22Rv1 (cell line): ENCODE measurements at regions not wholly inside any gene's neighbourhood (a gene's known extent, or its start where the extent isn't known, plus 50 kb on each side); places are given as distances from the start of the nearest gene placed in this dataset.
"Not testable (repeated sequence)": the region's sequence is repeated elsewhere in the genome, so short reads cannot be mapped to it uniquely, and the experiment has no call there.

Experiments used
- H3K27ac ChIP-seq: fragments of 450-650 bp; 2 replicates; pipeline ENCODE4 v1.5.1; 2017
- CTCF ChIP-seq: fragments of 450-650 bp; IDR thresholded peaks from 2 replicates; pipeline ENCODE4 v1.5.1; 2017; ENCODE audit warnings: mild to moderate bottlenecking
- ZFX ChIP-seq: fragments of 450-650 bp; IDR thresholded peaks from 2 replicates; pipeline ENCODE4 v1.6.1; 2017; ENCODE audit warnings: antibody characterized with exemption, borderline replicate concordance

GRCh38 chr18:42333558-42333957, 378.5 kb downstream of the PIK3C3 start:
- TF ChIP-seq CTCF = no peak
- no peak for TF ChIP-seq ZFX
- H3K27ac ChIP-seq = no peak overlapping the region

- TF ChIP-seq CTCF (no peak), ZFX (no peak)
- H3K27ac ChIP-seq = no peak overlapping the region
Measured at GRCh38 chr18:42334931-42335330, 379.9 kb downstream of the PIK3C3 start.

- no peak for TF ChIP-seq CTCF
- no peak for TF ChIP-seq ZFX
- no peak overlapping the region for H3K27ac ChIP-seq
Measured at GRCh38 chr18:42336139-42336538, 381.1 kb downstream of the PIK3C3 start.

- H3K27ac ChIP-seq = not testable (repeated sequence)
Measured at GRCh38 chr18:42337337-42337736, 382.3 kb downstream of the PIK3C3 start.

- TF ChIP-seq ZFX (no peak), CTCF (no peak)
- no peak overlapping the region for H3K27ac ChIP-seq
Measured at GRCh38 chr18:42338683-42339082, 383.6 kb downstream of the PIK3C3 start.

GRCh38 chr18:42339372-42339771, 384.3 kb downstream of the PIK3C3 start:
- no peak for TF ChIP-seq CTCF
- no peak for TF ChIP-seq ZFX
- no peak overlapping the region for H3K27ac ChIP-seq

GRCh38 chr18:42340423-42341009, 385.5 kb downstream of the PIK3C3 start:
- no peak overlapping the region for H3K27ac ChIP-seq
- TF ChIP-seq ZFX (no peak), CTCF (no peak)

GRCh38 chr18:42341423-42341822, 386.4 kb downstream of the PIK3C3 start:
- TF ChIP-seq CTCF = no peak
- no peak for TF ChIP-seq ZFX
- no peak overlapping the region for H3K27ac ChIP-seq
